ENCODE measurements at regions not wholly inside any gene's neighbourhood (a gene's known extent, or its start where the extent isn't known, plus 50 kb on each side); places are given as distances from the start of the nearest gene placed in this dataset.

- no peak for DNase-seq (ENCODE audit: low spot score)
- TF ChIP-seq CTCF (IDR thresholded peaks at IDR 0.05; ENCODE audit: extremely low read depth, missing control alignments), result no peak
These were observed 181.4 kb downstream of the GAS1 start for GRCh38 chr9:86765746-86766430.

GRCh38 chr9:86764671-86765343, 182.5 kb downstream of the GAS1 start:
- TF ChIP-seq CTCF (IDR thresholded peaks at IDR 0.05; ENCODE audit: extremely low read depth, missing control alignments), result no peak
- no peak for DNase-seq (ENCODE audit: low spot score)

GRCh38 chr9:86764221-86764624, 183.1 kb downstream of the GAS1 start:
- no peak for DNase-seq (ENCODE audit: low spot score)
- TF ChIP-seq CTCF (IDR thresholded peaks at IDR 0.05; ENCODE audit: extremely low read depth, missing control alignments), result no peak

- no peak for DNase-seq (ENCODE audit: low spot score)
- TF ChIP-seq CTCF (IDR thresholded peaks at IDR 0.05; ENCODE audit: extremely low read depth, missing control alignments), result no peak
These were observed 183.5 kb downstream of the GAS1 start for GRCh38 chr9:86763791-86764190.

- no peak for TF ChIP-seq CTCF (IDR thresholded peaks at IDR 0.05; ENCODE audit: extremely low read depth, missing control alignments)
These were observed 190.0 kb downstream of the GAS1 start for GRCh38 chr9:86757382-86757720.

GRCh38 chr9:86756576-86757381, 190.5 kb downstream of the GAS1 start:
- no peak for DNase-seq (ENCODE audit: low spot score)
- TF ChIP-seq CTCF (IDR thresholded peaks at IDR 0.05; ENCODE audit: extremely low read depth, missing control alignments), result no peak

More at GRCh38 chr9:86757382-86757720, 190.0 kb downstream of the GAS1 start:
- no peak for DNase-seq (ENCODE audit: low spot score)

- TF ChIP-seq CTCF (IDR thresholded peaks at IDR 0.05; ENCODE audit: extremely low read depth, missing control alignments), result no peak
These were observed 191.8 kb downstream of the GAS1 start for GRCh38 chr9:86755561-86755941.

More at GRCh38 chr9:86755561-86755941, 191.8 kb downstream of the GAS1 start:
- no peak for DNase-seq (ENCODE audit: low spot score)

Data from GM20000 (cell line).